ENCODE measurements at regions not wholly inside any gene's neighbourhood (a gene's known extent, or its start where the extent isn't known, plus 50 kb on each side); places are given as distances from the start of the nearest gene placed in this dataset.

DNA sequence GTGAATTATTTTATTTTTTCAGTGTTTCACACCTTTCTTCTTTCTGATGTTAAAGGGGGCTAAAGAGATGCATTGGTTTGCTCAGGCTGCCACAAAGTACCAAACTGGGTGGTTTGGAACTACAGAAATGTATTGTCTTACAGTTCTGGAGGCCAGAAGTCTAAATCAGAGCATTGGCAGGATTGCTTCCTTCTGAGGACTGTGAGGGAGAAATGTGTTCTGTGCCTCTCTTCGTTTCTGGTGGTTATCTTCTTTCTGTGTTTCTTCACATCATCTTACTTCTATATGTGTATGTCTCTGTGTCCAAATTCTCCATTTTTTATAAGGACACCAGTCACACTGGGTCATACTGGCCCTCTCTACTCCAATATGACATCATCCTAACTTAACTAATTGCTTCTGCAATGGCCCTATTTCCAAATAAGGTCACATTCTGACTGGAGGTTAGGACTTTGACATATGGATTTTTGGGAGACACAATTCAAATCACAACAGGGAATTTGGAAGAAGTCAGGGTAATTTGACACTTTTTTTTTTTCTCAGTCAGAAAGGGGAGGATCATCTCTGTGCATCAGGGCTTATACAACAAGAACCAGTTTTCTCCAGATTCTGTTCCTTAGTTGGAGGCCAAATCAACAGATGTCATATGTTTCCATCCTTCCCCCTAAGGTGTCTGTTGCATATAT, 188.2 kb downstream of the KCNRG start:
- intact Hi-C loops (cut with DNase I), result no loop called here
- WGBS, result 86% methylated on average over 1 of the region's 1 CpG
- TF ChIP-seq POLR2AphosphoS5 (IDR thresholded peaks at IDR 0.05), result no peak
- no peak for TF ChIP-seq POLR2A (IDR thresholded peaks at IDR 0.05; ENCODE audit: low read depth)
- TF ChIP-seq EP300 (IDR thresholded peaks at IDR 0.05), result no peak
- TF ChIP-seq, protein P1, sequence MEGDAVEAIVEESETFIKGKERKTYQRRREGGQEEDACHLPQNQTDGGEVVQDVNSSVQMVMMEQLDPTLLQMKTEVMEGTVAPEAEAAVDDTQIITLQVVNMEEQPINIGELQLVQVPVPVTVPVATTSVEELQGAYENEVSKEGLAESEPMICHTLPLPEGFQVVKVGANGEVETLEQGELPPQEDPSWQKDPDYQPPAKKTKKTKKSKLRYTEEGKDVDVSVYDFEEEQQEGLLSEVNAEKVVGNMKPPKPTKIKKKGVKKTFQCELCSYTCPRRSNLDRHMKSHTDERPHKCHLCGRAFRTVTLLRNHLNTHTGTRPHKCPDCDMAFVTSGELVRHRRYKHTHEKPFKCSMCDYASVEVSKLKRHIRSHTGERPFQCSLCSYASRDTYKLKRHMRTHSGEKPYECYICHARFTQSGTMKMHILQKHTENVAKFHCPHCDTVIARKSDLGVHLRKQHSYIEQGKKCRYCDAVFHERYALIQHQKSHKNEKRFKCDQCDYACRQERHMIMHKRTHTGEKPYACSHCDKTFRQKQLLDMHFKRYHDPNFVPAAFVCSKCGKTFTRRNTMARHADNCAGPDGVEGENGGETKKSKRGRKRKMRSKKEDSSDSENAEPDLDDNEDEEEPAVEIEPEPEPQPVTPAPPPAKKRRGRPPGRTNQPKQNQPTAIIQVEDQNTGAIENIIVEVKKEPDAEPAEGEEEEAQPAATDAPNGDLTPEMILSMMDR (IDR thresholded peaks at IDR 0.05), result no peak
- Histone ChIP-seq H3K27me3 (no peaks in the 10 kb centered on the region), H3K27ac (replicated peaks in 1 of 4) (no peak overlapping the region), H3K9me3 (no peaks in the 10 kb centered on the region), H3K4me1 (peaks cover 4 to 25% (median 19%) of the 10 kb centered on the region in 4 donors), H3K4me3 (no peak overlapping the region), H3K36me3 (no peaks in the 10 kb centered on the region)
- DNase-seq (ENCODE audit: extremely low spot score), result no peak

DNA sequence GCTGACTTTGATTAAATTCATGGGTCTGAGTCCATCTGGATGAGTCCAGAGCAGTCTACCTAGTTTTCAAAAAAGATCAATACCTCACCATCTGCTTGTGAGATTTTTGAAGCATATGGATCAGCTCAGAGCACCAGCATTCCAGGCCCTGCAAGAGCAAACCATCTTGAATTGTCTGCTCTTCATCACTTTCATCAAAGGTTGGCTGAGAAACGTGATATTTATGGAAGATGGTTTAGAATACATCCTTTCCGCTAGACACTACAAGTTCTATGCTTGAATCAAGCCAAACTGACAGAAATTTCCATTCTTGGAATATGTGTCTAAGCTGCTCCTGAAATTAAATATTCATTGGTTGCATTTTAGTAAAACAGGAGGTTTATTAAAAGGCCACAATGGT, 190.3 kb downstream of the KCNRG start:
- H3K9me3 ChIP-seq, result no peaks in the 10 kb centered on the region
- no peaks in the 10 kb centered on the region for H3K27me3 ChIP-seq
- H3K4me1 ChIP-seq, result peaks cover 7 to 22% (median 19%) of the 10 kb centered on the region in 4 donors
- intact Hi-C loops (cut with DNase I), result no loop called here
- H3K4me3 ChIP-seq, result no peak overlapping the region
- no peaks in the 10 kb centered on the region for H3K36me3 ChIP-seq
- H3K27ac ChIP-seq (replicated peaks in 1 of 4), result no peak overlapping the region
- TF ChIP-seq EP300 (IDR thresholded peaks at IDR 0.05) (no peak), POLR2AphosphoS5 (IDR thresholded peaks at IDR 0.05) (no peak), POLR2A (IDR thresholded peaks at IDR 0.05; ENCODE audit: low read depth) (no peak)
- TF ChIP-seq, protein P1 (IDR thresholded peaks at IDR 0.05), result no peak
- 90% methylated on average over 2 of the region's 2 CpGs for WGBS
- DNase-seq (ENCODE audit: extremely low spot score), result no peak

- Histone ChIP-seq H3K36me3 (no peaks in the 10 kb centered on the region), H3K27ac (replicated peaks in 1 of 4) (peak overlapping the region in 1 of 4 donors; percentile 3), H3K4me3 (peak overlapping the region; percentile 10 to 41 (median 18)), H3K4me1 (peaks cover 3 to 12% (median 9%) of the 10 kb centered on the region in 4 donors), H3K27me3 (no peaks in the 10 kb centered on the region), H3K9me3 (peaks cover 0 to 7% (median 6%) of the 10 kb centered on the region in 4 donors)
- 36% methylated on average over 5 of the region's 9 CpGs for WGBS
- DNase-seq (ENCODE audit: extremely low spot score), result no peak
- intact Hi-C loops (cut with DNase I), result no loop called here
- TF ChIP-seq, protein P1 (IDR thresholded peaks at IDR 0.05), result no peak
- TF ChIP-seq EP300 (IDR thresholded peaks at IDR 0.05), result no peak
These were observed 193.6 kb downstream of the KCNRG start for GRCh38 chr13:50208826-50209335.

DNA sequence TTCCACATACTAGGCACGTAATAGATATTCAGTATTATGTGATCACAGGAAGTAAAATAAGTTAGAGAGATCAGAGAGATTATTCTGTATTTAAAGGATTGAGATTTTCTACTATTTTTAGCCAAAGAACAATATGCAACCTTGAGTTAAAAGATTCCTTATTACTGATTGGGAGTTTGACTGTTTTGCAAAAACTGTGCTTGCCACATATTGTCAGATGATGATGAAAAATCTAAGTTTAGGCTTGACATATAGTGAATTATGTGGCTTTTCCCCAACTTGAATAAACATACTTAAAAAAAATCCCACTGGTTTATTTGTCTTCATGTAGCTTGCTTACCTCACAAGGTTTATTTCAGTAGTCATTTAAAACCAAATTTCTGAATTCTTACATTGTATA, 194.4 kb downstream of the KCNRG start:
- Histone ChIP-seq H3K4me3 (no peak overlapping the region), H3K4me1 (peaks cover 3 to 12% (median 9%) of the 10 kb centered on the region in 4 donors), H3K27me3 (no peaks in the 10 kb centered on the region), H3K36me3 (no peaks in the 10 kb centered on the region), H3K9me3 (peaks cover 0 to 7% (median 6%) of the 10 kb centered on the region in 4 donors), H3K27ac (replicated peaks in 1 of 4) (no peak overlapping the region)
- DNase-seq (ENCODE audit: extremely low spot score), result no peak
- 86% methylated on average over 1 of the region's 1 CpG for WGBS
- intact Hi-C loops (cut with DNase I), result no loop called here
- TF ChIP-seq EP300 (IDR thresholded peaks at IDR 0.05) (no peak), POLR2A (IDR thresholded peaks at IDR 0.05; ENCODE audit: low read depth) (no peak), POLR2AphosphoS5 (IDR thresholded peaks at IDR 0.05) (no peak)
- TF ChIP-seq, protein P1 (IDR thresholded peaks at IDR 0.05), result no peak

Measured in esophagus muscularis mucosa (tissue), 4 donors.